ENCODE measurements at regions not wholly inside any gene's neighbourhood (a gene's known extent, or its start where the extent isn't known, plus 50 kb on each side); places are given as distances from the start of the nearest gene placed in this dataset.

DNA sequence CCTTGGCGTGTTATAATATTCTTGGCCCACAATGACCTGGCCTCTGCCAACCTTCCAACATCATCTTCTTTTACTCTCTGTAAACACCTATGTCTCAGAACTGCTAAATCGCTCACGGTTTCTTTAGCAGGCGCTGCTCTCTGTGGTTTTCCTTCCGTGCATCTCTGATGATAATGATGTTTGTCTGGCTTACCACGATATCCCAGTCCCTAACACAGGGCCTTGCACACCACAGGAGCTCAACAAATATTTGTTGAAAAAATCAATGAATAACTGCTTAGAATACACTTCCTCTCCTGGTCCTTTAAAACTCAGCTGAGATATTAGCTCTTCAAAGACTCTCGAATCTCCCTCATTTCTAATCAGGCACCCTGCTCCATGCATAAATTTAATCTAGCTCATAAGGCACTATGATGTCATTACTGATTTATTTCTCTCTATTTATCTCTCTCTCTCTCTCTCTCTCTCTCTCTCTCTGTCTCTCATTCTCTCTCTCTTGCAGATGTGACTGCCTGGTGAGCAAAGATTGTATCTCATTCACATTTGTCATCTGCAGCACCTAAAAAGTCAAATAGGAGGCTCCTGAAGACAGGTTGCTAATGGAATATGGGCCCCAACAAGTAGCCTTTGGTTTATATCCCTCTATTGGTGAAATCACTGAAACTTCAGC, 206.4 kb downstream of the NHLRC3 start:
- DNase-seq (ENCODE audit: low read depth), result no peak
- H3K4me3 ChIP-seq (ENCODE audit: low read depth, low read length), result no peak overlapping the region
- TF ChIP-seq, protein P1, sequence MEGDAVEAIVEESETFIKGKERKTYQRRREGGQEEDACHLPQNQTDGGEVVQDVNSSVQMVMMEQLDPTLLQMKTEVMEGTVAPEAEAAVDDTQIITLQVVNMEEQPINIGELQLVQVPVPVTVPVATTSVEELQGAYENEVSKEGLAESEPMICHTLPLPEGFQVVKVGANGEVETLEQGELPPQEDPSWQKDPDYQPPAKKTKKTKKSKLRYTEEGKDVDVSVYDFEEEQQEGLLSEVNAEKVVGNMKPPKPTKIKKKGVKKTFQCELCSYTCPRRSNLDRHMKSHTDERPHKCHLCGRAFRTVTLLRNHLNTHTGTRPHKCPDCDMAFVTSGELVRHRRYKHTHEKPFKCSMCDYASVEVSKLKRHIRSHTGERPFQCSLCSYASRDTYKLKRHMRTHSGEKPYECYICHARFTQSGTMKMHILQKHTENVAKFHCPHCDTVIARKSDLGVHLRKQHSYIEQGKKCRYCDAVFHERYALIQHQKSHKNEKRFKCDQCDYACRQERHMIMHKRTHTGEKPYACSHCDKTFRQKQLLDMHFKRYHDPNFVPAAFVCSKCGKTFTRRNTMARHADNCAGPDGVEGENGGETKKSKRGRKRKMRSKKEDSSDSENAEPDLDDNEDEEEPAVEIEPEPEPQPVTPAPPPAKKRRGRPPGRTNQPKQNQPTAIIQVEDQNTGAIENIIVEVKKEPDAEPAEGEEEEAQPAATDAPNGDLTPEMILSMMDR (IDR thresholded peaks at IDR 0.05; ENCODE audit: control insufficient read depth, extremely low read depth, insufficient read depth), result no peak

DNA sequence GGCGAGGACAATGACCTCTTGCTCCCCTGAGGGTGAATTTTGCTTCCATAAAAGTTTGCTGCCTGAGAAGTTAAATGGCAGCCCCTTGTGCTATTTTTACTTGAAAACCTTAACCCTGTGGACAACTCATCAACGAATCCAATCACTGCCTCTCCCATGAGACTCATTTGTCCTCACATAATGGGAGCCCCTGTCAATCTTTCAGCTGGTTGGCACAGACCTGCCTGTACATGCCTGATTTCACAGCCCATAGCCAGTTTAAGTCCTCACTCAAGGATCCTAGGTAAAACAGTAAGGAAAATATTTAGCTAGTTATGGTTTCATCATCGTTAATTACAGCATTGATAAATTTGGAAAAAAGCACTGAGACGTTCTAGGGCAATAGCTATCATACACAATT, 207.4 kb downstream of the NHLRC3 start:
- no peak overlapping the region for H3K4me3 ChIP-seq (ENCODE audit: low read depth, low read length)
- TF ChIP-seq, protein P1 (IDR thresholded peaks at IDR 0.05; ENCODE audit: control insufficient read depth, extremely low read depth, insufficient read depth), result no peak
- no peak for DNase-seq (ENCODE audit: low read depth)

DNA sequence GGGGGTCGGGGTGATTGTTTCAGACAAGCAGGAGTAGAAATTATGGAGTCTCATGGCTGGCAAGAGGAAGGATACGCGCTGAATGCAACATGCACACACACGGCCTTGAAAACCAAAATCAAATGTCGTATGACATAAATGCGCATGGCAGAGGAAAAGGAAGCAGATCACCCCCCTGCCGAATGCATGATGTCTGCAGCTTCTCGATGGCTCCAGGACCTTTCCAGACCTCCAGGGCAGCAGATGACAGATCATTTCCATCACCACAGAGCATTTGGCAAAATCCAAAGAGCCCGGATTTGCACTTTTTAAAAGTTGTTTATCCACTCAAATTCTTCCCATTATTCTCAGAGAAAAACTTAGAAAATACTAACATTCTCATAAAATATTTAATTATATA, 211.7 kb downstream of the NHLRC3 start:
- no peak overlapping the region for H3K4me3 ChIP-seq (ENCODE audit: low read depth, low read length)
- TF ChIP-seq, protein P1 (IDR thresholded peaks at IDR 0.05; ENCODE audit: control insufficient read depth, extremely low read depth, insufficient read depth), result no peak
- DNase-seq (ENCODE audit: low read depth), result no peak

DNA sequence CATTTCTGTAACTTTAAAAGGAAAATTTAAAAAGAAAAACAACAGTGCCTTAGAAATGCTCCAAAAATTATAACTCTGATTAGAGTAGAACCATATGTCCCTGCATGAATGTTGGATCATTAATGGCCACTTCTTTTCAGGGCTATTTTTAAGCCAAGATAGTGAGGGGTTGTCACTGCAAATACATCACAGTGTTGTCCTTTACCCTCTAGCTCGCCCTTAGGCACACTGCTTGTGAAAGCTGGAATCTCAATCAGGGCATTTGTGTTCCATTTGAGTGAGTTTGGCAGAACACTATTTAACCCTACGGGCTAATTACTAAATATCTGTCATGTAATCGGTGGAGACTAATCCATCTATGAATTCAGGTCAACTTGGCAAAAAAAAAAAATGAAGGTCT, 212.2 kb downstream of the NHLRC3 start:
- H3K4me3 ChIP-seq (ENCODE audit: low read depth, low read length), result no peak overlapping the region
- DNase-seq (ENCODE audit: low read depth), result no peak
- TF ChIP-seq, protein P1 (IDR thresholded peaks at IDR 0.05; ENCODE audit: control insufficient read depth, extremely low read depth, insufficient read depth), result no peak

DNA sequence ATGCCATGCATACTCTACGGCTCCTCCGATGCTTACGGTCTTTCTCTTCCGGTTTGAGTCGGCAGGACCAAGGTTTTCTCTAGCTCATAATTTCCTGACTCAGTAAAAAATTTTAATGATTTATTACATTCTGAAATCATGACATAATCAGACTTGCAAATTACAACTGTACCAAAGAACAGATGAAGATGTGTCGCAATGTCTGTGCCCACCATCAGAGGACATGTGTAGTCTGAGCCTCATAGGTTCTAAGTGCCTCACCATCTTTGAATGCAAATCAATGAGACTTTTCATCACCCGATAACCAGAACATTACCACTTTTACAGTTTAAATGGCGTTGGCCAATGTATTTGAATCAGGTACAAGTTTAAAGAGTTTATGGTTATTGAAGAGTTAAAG, 213.1 kb downstream of the NHLRC3 start:
- no peak for DNase-seq (ENCODE audit: low read depth)

DNA sequence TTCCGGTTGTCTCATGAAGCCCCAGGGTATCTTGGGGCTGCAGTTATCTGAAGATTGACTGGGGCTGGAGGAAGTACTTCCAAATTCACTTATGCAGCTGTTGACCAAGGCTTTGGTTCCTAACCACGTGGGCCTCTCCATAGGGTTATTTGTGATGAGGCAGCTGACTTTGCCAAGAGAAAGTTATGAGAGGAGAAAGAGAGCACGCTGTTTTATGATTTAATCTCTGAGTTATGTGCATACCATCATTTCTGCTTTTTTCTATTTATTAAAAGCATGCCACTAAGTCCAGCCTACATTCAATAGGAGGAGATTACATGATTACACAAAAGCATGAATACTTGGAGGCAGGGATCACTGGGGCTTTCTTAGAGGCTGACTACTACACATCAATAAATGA, 215.5 kb downstream of the NHLRC3 start:
- TF ChIP-seq, protein P1 (IDR thresholded peaks at IDR 0.05; ENCODE audit: control insufficient read depth, extremely low read depth, insufficient read depth), result no peak
- no peak for DNase-seq (ENCODE audit: low read depth)
- H3K4me3 ChIP-seq (ENCODE audit: low read depth, low read length), result no peak overlapping the region

More for the DNA sequence above, 213.1 kb downstream of the NHLRC3 start:
- H3K4me3 ChIP-seq (ENCODE audit: low read depth, low read length), result no peak overlapping the region
- TF ChIP-seq, protein P1 (IDR thresholded peaks at IDR 0.05; ENCODE audit: control insufficient read depth, extremely low read depth, insufficient read depth), result no peak

DNA sequence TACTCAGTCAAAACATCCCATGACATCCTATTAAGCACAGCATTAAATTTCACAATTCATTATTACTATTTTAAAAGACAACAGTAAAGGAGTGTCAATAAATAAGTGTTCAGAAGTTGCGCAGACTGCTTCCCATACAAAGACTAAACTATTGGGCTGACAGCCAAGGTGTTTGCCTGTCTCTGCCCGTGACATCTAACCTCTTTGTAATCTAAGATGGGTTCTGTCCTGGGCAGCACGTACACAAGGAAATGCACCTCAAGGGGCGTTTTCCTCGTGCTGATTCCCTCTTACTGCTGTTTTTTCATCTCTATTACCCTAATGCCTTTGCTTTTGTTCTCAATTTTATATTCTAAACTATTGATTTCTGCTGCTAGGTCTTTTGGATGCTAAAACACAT, 216.3 kb downstream of the NHLRC3 start:
- TF ChIP-seq, protein P1 (IDR thresholded peaks at IDR 0.05; ENCODE audit: control insufficient read depth, extremely low read depth, insufficient read depth), result no peak
- no peak overlapping the region for H3K4me3 ChIP-seq (ENCODE audit: low read depth, low read length)
- no peak for DNase-seq (ENCODE audit: low read depth)
